Mesenchymal stem cell (in vitro differentiated cells and primary cell): ENCODE measurements at regions not wholly inside any gene's neighbourhood (a gene's known extent, or its start where the extent isn't known, plus 50 kb on each side); places are given as distances from the start of the nearest gene placed in this dataset.
A peak's percentile ranks its signal among the peaks of the same experiment; 100 is the strongest.

Experiments
- DNase-seq: peaks from one replicate; pipeline ENCODE4 v3.0.0-alpha.2; 2013
- H2AFZ ChIP-seq: one replicate; pipeline ENCODE4 v1.6.1; 2013; ENCODE audit warnings: low read depth, mild to moderate bottlenecking, control low read depth, inconsistent platforms, low read length, moderate library complexity
- H2AK5ac ChIP-seq: 2 replicates; pipeline ENCODE4 v1.6.1; 2013; ENCODE audit warnings: low read length, moderate library complexity, mild to moderate bottlenecking, inconsistent platforms; ENCODE audit not compliant: severe bottlenecking
- H2BK120ac ChIP-seq: one replicate; pipeline ENCODE4 v1.6.1; 2013; ENCODE audit warnings: low read depth, mild to moderate bottlenecking, inconsistent platforms, low read length, moderate library complexity
- H2BK12ac ChIP-seq, 2 experiments: one replicate each; pipeline ENCODE4 v1.6.1; 2013; ENCODE audit warnings: inconsistent platforms in 2 of 2, low read length in 2 of 2, mild to moderate bottlenecking in 2 of 2, moderate library complexity in 2 of 2, control low read depth in 1 of 2
- H2BK15ac ChIP-seq: one replicate; pipeline ENCODE4 v1.6.1; 2013; ENCODE audit warnings: mild to moderate bottlenecking, low read depth, inconsistent platforms; ENCODE audit not compliant: poor library complexity, severe bottlenecking
- H2BK5ac ChIP-seq: 2 replicates; pipeline ENCODE4 v1.6.1; 2013; ENCODE audit warnings: low read depth, mild to moderate bottlenecking, low read length, control low read depth, inconsistent platforms; ENCODE audit not compliant: poor library complexity, severe bottlenecking
- H3K14ac ChIP-seq, 2 experiments: one replicate each; pipeline ENCODE4 v1.6.1; 2013; ENCODE audit warnings: inconsistent platforms in 2 of 2, low read length in 2 of 2, control low read depth in 1 of 2, mild to moderate bottlenecking in 1 of 2, moderate library complexity in 1 of 2
- H3K18ac ChIP-seq, 2 experiments: one replicate each; pipeline ENCODE4 v1.6.1; 2013; ENCODE audit warnings: inconsistent platforms in 2 of 2, low read length in 2 of 2, control low read depth in 1 of 2, low read depth in 1 of 2, mild to moderate bottlenecking in 1 of 2
- H3K23ac ChIP-seq, 2 experiments: one replicate each; pipeline ENCODE4 v1.6.1; 2013; ENCODE audit warnings: inconsistent platforms in 2 of 2, low read length in 2 of 2, mild to moderate bottlenecking in 2 of 2, moderate library complexity in 2 of 2, control low read depth in 1 of 2
- H3K27ac ChIP-seq: 2 replicates; pipeline ENCODE4 v1.5.1; 2013; ENCODE audit warnings: mild to moderate bottlenecking, moderate library complexity, low read length, control low read depth, inconsistent platforms; ENCODE audit not compliant: poor library complexity, severe bottlenecking
- H3K27me3 ChIP-seq, 2 experiments: 2 replicates each; pipeline versions ENCODE4 v1.6.1 to v1.7.0; 2013; ENCODE audit warnings: low read length in 2 of 2, mild to moderate bottlenecking in 2 of 2, moderate library complexity in 2 of 2, control low read depth in 1 of 2, inconsistent platforms in 1 of 2; ENCODE audit not compliant: control insufficient read depth in 1 of 2, insufficient read depth in 1 of 2
- H3K36me3 ChIP-seq, 2 experiments: 2 replicates each; pipeline versions ENCODE4 v1.6.1 to v1.7.0; 2013; ENCODE audit warnings: low read length in 2 of 2, control low read depth in 1 of 2, inconsistent platforms in 1 of 2, low read depth in 1 of 2, mild to moderate bottlenecking in 1 of 2; ENCODE audit not compliant: insufficient read depth in 2 of 2, control insufficient read depth in 1 of 2
- H3K4ac ChIP-seq, 2 experiments: one replicate each; pipeline ENCODE4 v1.6.1; 2013; ENCODE audit warnings: inconsistent platforms in 2 of 2, low read length in 2 of 2, mild to moderate bottlenecking in 2 of 2, moderate library complexity in 2 of 2, control low read depth in 1 of 2, low read depth in 1 of 2
- H3K4me1 ChIP-seq: 2 replicates; pipeline ENCODE4 v1.6.1; 2013; ENCODE audit warnings: low read depth, low read length, control low read depth; ENCODE audit not compliant: control insufficient read depth, insufficient read depth
- H3K4me2 ChIP-seq: 2 replicates; pipeline ENCODE4 v1.6.1; 2013; ENCODE audit warnings: low read length, mild to moderate bottlenecking, inconsistent platforms; ENCODE audit not compliant: poor library complexity, severe bottlenecking
- H3K4me3 ChIP-seq, 2 experiments: 2 replicates each; pipeline versions ENCODE4 v1.5.1 to v1.7.0; 2013; ENCODE audit warnings: low read length in 2 of 2, mild to moderate bottlenecking in 2 of 2, control low read depth in 1 of 2, low read depth in 1 of 2; ENCODE audit not compliant: insufficient read depth in 1 of 2
- H3K79me1 ChIP-seq: replicated peaks from 2 replicates; pipeline ENCODE4 v1.6.1; 2013; ENCODE audit warnings: mild to moderate bottlenecking, control low read depth, low read length, inconsistent platforms; ENCODE audit not compliant: poor library complexity, severe bottlenecking
- H3K9ac ChIP-seq: 2 replicates; pipeline ENCODE4 v1.7.0; 2013; ENCODE audit warnings: mild to moderate bottlenecking, low read length, moderate library complexity
- H3K9me3 ChIP-seq: 2 replicates; pipeline ENCODE4 v1.7.0; 2013; ENCODE audit warnings: mild to moderate bottlenecking, low read length; ENCODE audit not compliant: control insufficient read depth
- H4K8ac ChIP-seq: one replicate; pipeline ENCODE4 v1.6.1; 2013; ENCODE audit warnings: inconsistent platforms, mild to moderate bottlenecking, low read length, moderate library complexity
- H4K91ac ChIP-seq: one replicate; pipeline ENCODE4 v1.6.1; 2013; ENCODE audit warnings: mild to moderate bottlenecking, low read length, inconsistent platforms
- WGBS: methylation state at CpG from one replicate; pipeline ENCODE4 v1.1.7; 2013; ENCODE audit warnings: mixed read lengths; 5-methylcytosine and 5-hydroxymethylcytosine counted together

GRCh38 chr12:126243814-126244440 lies 1178.7 kb downstream of the AACS start:
- Histone ChIP-seq H3K36me3 (no peaks in the 10 kb centered on the region), H2BK12ac (no peak overlapping the region), H2AFZ (no peak overlapping the region), H4K91ac (no peak overlapping the region), H3K4me2 (no peak overlapping the region), H3K4me1 (no peaks in the 10 kb centered on the region), H2AK5ac (no peak overlapping the region), H3K27ac (no peak overlapping the region), H3K79me1 (no peaks in the 10 kb centered on the region), H3K14ac (no peak overlapping the region), H3K4ac (no peak overlapping the region), H3K23ac (no peak overlapping the region), H3K4me3 (no peak overlapping the region), H2BK120ac (no peak overlapping the region), H3K9ac (no peak overlapping the region), H2BK15ac (no peak overlapping the region), H4K8ac (no peak overlapping the region), H3K9me3 (peaks cover 15% of the 10 kb centered on the region), H2BK5ac (no peak overlapping the region), H3K27me3 (no peaks in the 10 kb centered on the region), H3K18ac (no peak overlapping the region)
- WGBS = 70% methylated on average over 2 of the region's 4 CpGs
- no peak for DNase-seq

GRCh38 chr12:126247936-126248335 lies 1182.7 kb downstream of the AACS start:
- no peak overlapping the region for H3K14ac ChIP-seq
- WGBS = no CpG with 5 or more reads among the region's 1 CpG

GRCh38 chr12:126248871-126249403 lies 1183.7 kb downstream of the AACS start:
- H3K27ac ChIP-seq = peak overlapping the region; percentile 90
- H2BK5ac ChIP-seq = no peak overlapping the region
- no peak overlapping the region for H3K4me3 ChIP-seq
- H4K8ac ChIP-seq = no peak overlapping the region
- DNase-seq = no peak
- no peak overlapping the region for H4K91ac ChIP-seq
- H2AK5ac ChIP-seq = no peak overlapping the region
- no peak overlapping the region for H2AFZ ChIP-seq
- H3K27me3 ChIP-seq = no peaks in the 10 kb centered on the region
- H3K18ac ChIP-seq = no peak overlapping the region
- 69% methylated on average over 8 of the region's 8 CpGs for WGBS
- no peak overlapping the region for H2BK15ac ChIP-seq
- H3K9me3 ChIP-seq = peaks cover 29% of the 10 kb centered on the region
- no peak overlapping the region for H3K4me2 ChIP-seq
- H3K4ac ChIP-seq = no peak overlapping the region
- H3K9ac ChIP-seq = no peak overlapping the region
- no peak overlapping the region for H2BK12ac ChIP-seq
- no peaks in the 10 kb centered on the region for H3K4me1 ChIP-seq
- H3K14ac ChIP-seq = no peak overlapping the region
- H3K23ac ChIP-seq = no peak overlapping the region
- no peak overlapping the region for H2BK120ac ChIP-seq
- H3K79me1 ChIP-seq = no peaks in the 10 kb centered on the region
- H3K36me3 ChIP-seq = no peaks in the 10 kb centered on the region

More at GRCh38 chr12:126247936-126248335, 1182.7 kb downstream of the AACS start:
- Histone ChIP-seq H3K79me1 (no peaks in the 10 kb centered on the region), H3K4me1 (no peaks in the 10 kb centered on the region), H3K23ac (no peak overlapping the region), H2AFZ (no peak overlapping the region), H2BK5ac (no peak overlapping the region), H2BK12ac (no peak overlapping the region), H3K4ac (no peak overlapping the region), H2BK120ac (no peak overlapping the region), H4K8ac (no peak overlapping the region), H4K91ac (no peak overlapping the region), H3K18ac (no peak overlapping the region), H3K27me3 (no peaks in the 10 kb centered on the region), H3K27ac (no peak overlapping the region), H2BK15ac (no peak overlapping the region), H3K9ac (no peak overlapping the region), H3K36me3 (no peaks in the 10 kb centered on the region), H3K4me2 (no peak overlapping the region), H2AK5ac (no peak overlapping the region), H3K9me3 (peaks cover 29% of the 10 kb centered on the region), H3K4me3 (no peak overlapping the region)
- no peak for DNase-seq

- no peak overlapping the region for H4K91ac ChIP-seq
- H3K4me1 ChIP-seq = no peaks in the 10 kb centered on the region
- H3K9ac ChIP-seq = no peak overlapping the region
- H3K27ac ChIP-seq = no peak overlapping the region
- 82% methylated on average over 3 of the region's 3 CpGs for WGBS
- H3K36me3 ChIP-seq = no peaks in the 10 kb centered on the region
- no peak overlapping the region for H3K4me2 ChIP-seq
- H3K9me3 ChIP-seq = no peaks in the 10 kb centered on the region
- no peaks in the 10 kb centered on the region for H3K79me1 ChIP-seq
- H2BK5ac ChIP-seq = no peak overlapping the region
- H2BK120ac ChIP-seq = no peak overlapping the region
- no peak overlapping the region for H3K4ac ChIP-seq
- no peak overlapping the region for H2BK12ac ChIP-seq
- no peaks in the 10 kb centered on the region for H3K27me3 ChIP-seq
- H3K4me3 ChIP-seq = no peak overlapping the region
- H3K18ac ChIP-seq = no peak overlapping the region
- H2AK5ac ChIP-seq = no peak overlapping the region
- H2AFZ ChIP-seq = no peak overlapping the region
- no peak overlapping the region for H2BK15ac ChIP-seq
- no peak overlapping the region for H3K23ac ChIP-seq
- H4K8ac ChIP-seq = no peak overlapping the region
- H3K14ac ChIP-seq = no peak overlapping the region
- DNase-seq = no peak
Observed at GRCh38 chr12:126258190-126258589, 1193.0 kb downstream of the AACS start.
